ENCODE measurements at regions not wholly inside any gene's neighbourhood (a gene's known extent, or its start where the extent isn't known, plus 50 kb on each side); places are given as distances from the start of the nearest gene placed in this dataset.

DNA sequence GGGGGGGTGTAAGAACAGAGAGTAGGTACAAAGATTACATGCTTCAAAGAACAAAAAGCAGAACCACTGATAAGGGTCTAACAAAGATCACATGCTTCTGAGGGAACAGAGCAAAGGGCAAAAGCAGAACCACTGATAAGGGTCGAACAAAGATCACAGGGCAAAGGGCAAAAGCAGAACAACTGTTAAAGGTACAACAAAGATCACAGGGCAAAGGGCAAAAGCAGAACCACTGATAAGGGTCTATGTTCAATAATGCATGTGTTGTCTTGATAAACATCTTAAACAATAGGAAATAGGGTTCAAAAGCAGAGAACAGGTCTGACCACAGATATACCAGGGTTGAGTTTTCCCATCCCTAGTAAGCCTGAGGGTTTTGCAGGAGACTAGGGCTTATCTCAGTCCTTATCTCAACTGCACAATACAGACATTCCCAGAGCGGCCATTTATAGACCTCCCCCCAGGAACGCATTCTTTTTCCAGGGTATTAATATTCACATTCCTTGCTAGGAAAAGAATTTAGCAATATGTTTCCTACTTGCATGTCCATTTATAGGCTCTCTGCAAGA lies 81.9 kb upstream of the PGR start:
- peak; percentile 4 for DNase-seq (ENCODE audit: low read depth, low spot score)

DNA sequence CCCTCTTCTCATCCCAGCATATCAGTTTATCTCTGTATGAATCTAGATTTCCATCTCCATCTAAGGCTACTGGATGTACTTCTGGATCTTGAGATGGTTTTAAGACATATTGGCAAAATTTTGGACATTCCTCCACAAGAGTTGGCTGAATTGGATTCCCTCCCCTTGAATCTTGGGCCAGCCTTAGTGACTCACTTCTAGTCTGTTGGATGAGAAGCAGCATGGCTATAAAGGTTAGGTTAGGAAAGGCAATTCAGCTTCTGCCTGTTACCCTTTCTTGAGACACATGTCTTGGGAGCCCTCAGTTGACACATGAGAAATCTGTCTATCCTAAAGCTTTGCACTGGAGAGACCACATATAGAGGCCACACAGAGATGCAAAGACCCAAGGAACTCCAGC lies 73.0 kb upstream of the PGR start:
- no peak for DNase-seq (ENCODE audit: low read depth, low spot score)

GRCh38 chr11:101199416-101199815 lies 69.8 kb upstream of the PGR start:
- no peak for DNase-seq (ENCODE audit: low read depth, low spot score)

- no peak for DNase-seq (ENCODE audit: low read depth, low spot score)
Measured at GRCh38 chr11:101195294-101195693, 65.7 kb upstream of the PGR start.

DNA sequence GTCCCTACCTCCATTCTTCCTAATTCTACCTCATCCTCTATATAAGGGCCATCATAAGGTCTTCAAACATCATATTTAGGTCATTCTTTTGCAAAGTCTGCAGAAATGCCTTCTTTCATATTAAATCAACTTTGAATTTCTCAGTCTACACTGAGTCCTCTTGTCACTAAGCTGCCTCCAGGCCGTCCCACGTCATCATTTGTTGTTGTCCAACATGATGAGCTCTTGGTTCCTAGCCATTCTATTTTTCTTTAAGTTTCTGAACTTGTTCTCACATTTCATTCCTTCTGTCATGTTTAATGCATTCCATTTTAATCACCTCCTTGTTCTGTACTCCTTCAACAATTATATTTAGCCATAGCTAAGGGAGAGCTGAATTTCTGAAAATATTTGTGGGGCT lies 59.2 kb upstream of the PGR start:
- no peak for DNase-seq (ENCODE audit: low read depth, low spot score)

DNA sequence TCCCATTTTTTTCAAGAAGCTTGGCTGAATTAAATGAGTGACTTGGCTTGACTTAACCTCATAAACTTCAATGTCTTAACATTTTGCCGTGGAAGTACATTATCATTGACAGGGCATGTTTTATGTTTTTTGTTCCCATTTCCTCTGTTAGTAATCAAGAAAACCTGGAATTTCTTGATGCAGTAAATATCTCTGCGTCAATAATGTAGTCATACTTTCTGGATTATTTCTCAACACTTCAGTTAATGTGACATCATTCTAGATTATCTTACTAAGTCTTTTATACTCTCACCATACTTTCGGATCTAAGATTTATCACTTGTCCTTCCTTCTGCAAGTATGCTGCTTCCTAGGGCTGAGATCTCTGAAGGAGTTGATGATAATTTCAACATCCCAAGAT lies 58.6 kb upstream of the PGR start:
- DNase-seq (ENCODE audit: low read depth, low spot score) = no peak

- DNase-seq (ENCODE audit: low read depth, low spot score) = no peak
Measured at GRCh38 chr11:101187748-101188147, 58.1 kb upstream of the PGR start.

GRCh38 chr11:101185985-101186384 lies 56.4 kb upstream of the PGR start:
- no peak for DNase-seq (ENCODE audit: low read depth, low spot score)

- DNase-seq (ENCODE audit: low read depth, low spot score) = no peak
Measured at GRCh38 chr11:101182467-101182866, 52.9 kb upstream of the PGR start.

DNA sequence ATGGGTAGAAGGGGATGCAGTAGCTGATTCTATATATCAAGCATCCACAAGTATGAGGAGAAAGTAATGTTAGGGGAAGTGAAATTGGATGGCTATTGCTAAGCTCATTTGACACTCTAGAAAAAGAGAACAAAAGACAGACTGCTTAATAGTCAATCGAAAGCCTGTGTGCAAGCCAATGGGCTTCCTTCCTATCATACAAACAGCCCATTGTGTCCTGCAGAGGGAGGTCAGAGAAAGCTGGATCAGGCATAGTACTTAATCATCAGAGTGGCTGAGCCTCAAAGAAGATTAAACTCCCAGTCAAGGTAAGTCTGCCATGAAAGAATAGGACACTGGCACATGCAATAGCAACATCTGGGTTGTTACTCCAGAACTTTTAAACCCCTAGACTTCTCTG lies 50.9 kb upstream of the PGR start:
- DNase-seq (ENCODE audit: low read depth, low spot score) = no peak

All from ELF-1 (cell line).